RWPE1 (cell line): ENCODE measurements at regions not wholly inside any gene's neighbourhood (a gene's known extent, or its start where the extent isn't known, plus 50 kb on each side); places are given as distances from the start of the nearest gene placed in this dataset.

ENCODE experiments used
- CTCF ChIA-PET: fragments of 350-600 bp; sonication (Branson Sonifier 250); formaldehyde crosslinking; extraction: SDS; loops from one replicate; lab custom pipeline; 2021; lab: Yijun Ruan, JAX
- POLR2A ChIA-PET: fragments of 400-600 bp; formaldehyde crosslinking; extraction: SDS; loops from one replicate; lab custom pipeline; 2020; ENCODE audit warnings: antibody characterized with exemption; ENCODE audit not compliant: low non-redundant PET; lab: Yijun Ruan, JAX
- DNase-seq: peaks from one replicate; pipeline ENCODE4 v3.0.0; 2012; ENCODE audit warnings: low spot score
- H3K27ac ChIP-seq: fragments of 450-650 bp; 2 replicates; pipeline ENCODE4 v1.5.1; 2017
- CTCF ChIP-seq: fragments of 450-650 bp; conservative IDR thresholded peaks from 2 replicates; pipeline ENCODE4 v1.5.1; 2017; ENCODE audit warnings: low read depth, mild to moderate bottlenecking

GRCh38 chr2:120926463-120927264 is 191.0 kb downstream of the GLI2 start:
- CTCF ChIA-PET = interaction anchor here (0.7 to 1.1 kb wide), 3 partner anchors 8 to 144 kb away, joined by 3 to 4 read pairs (median 3); no protein-coding TSS in a partner anchor
- no peak for TF ChIP-seq CTCF
- peak overlapping the region; percentile 21 for H3K27ac ChIP-seq
- POLR2A ChIA-PET = no interaction called here
- DNase-seq = no peak

GRCh38 chr2:120927265-120927628 is 191.6 kb downstream of the GLI2 start:
- H3K27ac ChIP-seq = no peak overlapping the region
- CTCF ChIA-PET = interaction anchor here (0.8 to 1.1 kb wide), 2 partner anchors 14 to 144 kb away, joined by 3 to 4 read pairs; no protein-coding TSS in a partner anchor
- no peak for TF ChIP-seq CTCF
- POLR2A ChIA-PET = no interaction called here
- DNase-seq = no peak

- ChIA-PET POLR2A (no interaction called here), CTCF (interaction anchor here (0.6 kb wide), 1 partner anchor 200 kb away, joined by 3 read pairs; no protein-coding TSS in a partner anchor)
- H3K27ac ChIP-seq = no peak overlapping the region
- no peak for TF ChIP-seq CTCF
- no peak for DNase-seq
Observed at GRCh38 chr2:120929829-120930228, 194.2 kb downstream of the GLI2 start.

- no peak overlapping the region for H3K27ac ChIP-seq
- DNase-seq = no peak
- TF ChIP-seq CTCF = no peak
- POLR2A ChIA-PET = no interaction called here
- CTCF ChIA-PET = interaction anchor here (0.6 kb wide), 1 partner anchor 200 kb away, joined by 3 read pairs; no protein-coding TSS in a partner anchor
Observed at GRCh38 chr2:120930236-120930635, 194.6 kb downstream of the GLI2 start.

- ChIA-PET CTCF (no interaction called here), POLR2A (no interaction called here)
- TF ChIP-seq CTCF = no peak
- DNase-seq = no peak
- H3K27ac ChIP-seq = no peak overlapping the region
Observed at GRCh38 chr2:120930864-120931263, 195.2 kb downstream of the GLI2 start.

- ChIA-PET POLR2A (no interaction called here), CTCF (no interaction called here)
- no peak for TF ChIP-seq CTCF
- peak overlapping the region; percentile 95 for H3K27ac ChIP-seq
- DNase-seq = no peak
Observed at GRCh38 chr2:120932472-120932871, 196.8 kb downstream of the GLI2 start.
